GM23338 (cell line): ENCODE measurements at regions not wholly inside any gene's neighbourhood (a gene's known extent, or its start where the extent isn't known, plus 50 kb on each side); places are given as distances from the start of the nearest gene placed in this dataset.

Experiments used
- ATAC-seq: fragments of 200-7000 bp; cut with Tn5 transposase; 3 replicates; pipeline ENCODE4 v1.9.1; 2020
- DNase-seq: peaks from one replicate; pipeline ENCODE4 v3.0.0-alpha.2; 2015; ENCODE audit warnings: low spot score
- H2AFZ ChIP-seq: fragments of 200-600 bp; sonication (generic); 2 replicates; pipeline ENCODE4 v1.8.0; 2016; ENCODE audit warnings: antibody characterized with exemption, mild to moderate bottlenecking, moderate library complexity
- H3F3A ChIP-seq: fragments of 200-600 bp; sonication (generic); replicated peaks from 2 replicates; pipeline ENCODE4 v1.8.0; 2017; ENCODE audit warnings: antibody characterized with exemption, mixed run types, low read depth
- H3K27ac ChIP-seq: fragments of 200-600 bp; sonication (generic); 2 replicates; pipeline ENCODE4 v1.6.1; 2016; ENCODE audit warnings: low read depth
- H3K27me3 ChIP-seq: fragments of 200-600 bp; sonication (generic); 2 replicates; pipeline ENCODE4 v1.8.0; 2016; ENCODE audit warnings: mild to moderate bottlenecking, mixed run types, moderate library complexity; ENCODE audit not compliant: insufficient read depth
- H3K36me3 ChIP-seq: fragments of 200-600 bp; sonication (generic); 2 replicates; pipeline ENCODE4 v1.8.0; 2016; ENCODE audit warnings: mild to moderate bottlenecking; ENCODE audit not compliant: insufficient read depth
- H3K4me1 ChIP-seq: fragments of 200-600 bp; sonication (generic); 2 replicates; pipeline ENCODE4 v1.8.0; 2016; ENCODE audit warnings: mild to moderate bottlenecking, moderate library complexity; ENCODE audit not compliant: insufficient read depth
- H3K4me2 ChIP-seq: fragments of 200-600 bp; sonication (generic); 2 replicates; pipeline ENCODE4 v1.7.1; 2017; ENCODE audit warnings: mixed run types
- H3K4me3 ChIP-seq: fragments of 200-600 bp; sonication (generic); 2 replicates; pipeline ENCODE4 v1.6.1; 2016; ENCODE audit warnings: mixed run types
- H3K79me2 ChIP-seq: fragments of 200-600 bp; sonication (generic); replicated peaks from 2 replicates; pipeline ENCODE4 v1.8.0; 2017; ENCODE audit warnings: mild to moderate bottlenecking; ENCODE audit not compliant: insufficient read depth
- H3K9me2 ChIP-seq: fragments of 200-600 bp; sonication (generic); 2 replicates; pipeline ENCODE4 v1.8.0; 2017; ENCODE audit not compliant: insufficient read depth
- H4K20me1 ChIP-seq: fragments of 200-600 bp; sonication (generic); replicated peaks from 2 replicates; pipeline ENCODE4 v1.8.0; 2017; ENCODE audit warnings: mild to moderate bottlenecking; ENCODE audit not compliant: insufficient read depth
- H3K27ac Mint-ChIP-seq: 2 replicates; pipeline ENCODE4 v1.8.0; 2020; ENCODE audit warnings: inconsistent platforms, mild to moderate bottlenecking, moderate library complexity, mixed read lengths
- H3K27me3 Mint-ChIP-seq: 3 replicates; pipeline ENCODE4 v1.8.0; 2022; ENCODE audit warnings: low read depth, mild to moderate bottlenecking, moderate library complexity, mixed read lengths, inconsistent platforms; ENCODE audit not compliant: insufficient read depth, poor library complexity
- H3K36me3 Mint-ChIP-seq: 3 replicates; pipeline ENCODE4 v1.8.0; 2021; ENCODE audit warnings: low read depth, mild to moderate bottlenecking, inconsistent platforms, moderate library complexity, mixed read lengths
- H3K4me1 Mint-ChIP-seq: 3 replicates; pipeline ENCODE4 v1.8.0; 2020; ENCODE audit warnings: mild to moderate bottlenecking, inconsistent platforms, mixed read lengths
- H3K4me3 Mint-ChIP-seq: 3 replicates; pipeline ENCODE4 v1.8.0; 2021; ENCODE audit warnings: moderate library complexity, mild to moderate bottlenecking, inconsistent platforms, mixed read lengths
- H3K9me3 Mint-ChIP-seq: 3 replicates; pipeline ENCODE4 v1.8.0; 2020; ENCODE audit warnings: moderate library complexity, mild to moderate bottlenecking, inconsistent platforms, mixed read lengths
- CTCF ChIP-seq, 2 experiments: fragments of 200-600 bp in 1 of 2; sonication (generic) in 1 of 2; conservative IDR thresholded peaks; 2 replicates each; pipeline versions ENCODE4 v1.5.1 to v1.6.1; 2016 to 2017; ENCODE audit warnings: antibody characterized with exemption in 2 of 2, low read depth in 2 of 2, mild to moderate bottlenecking in 2 of 2, moderate library complexity in 1 of 2
- EZH2 ChIP-seq: fragments of 200-600 bp; sonication (generic); IDR thresholded peaks from one replicate; pipeline ENCODE4 v1.8.0; 2017; ENCODE audit warnings: antibody characterized with exemption, mild to moderate bottlenecking, low read depth; ENCODE audit not compliant: unreplicated experiment
- NANOG ChIP-seq: IDR thresholded peaks from 2 replicates; pipeline ENCODE4 v1.6.1; 2016; ENCODE audit warnings: antibody characterized with exemption, borderline replicate concordance
- POLR2AphosphoS5 ChIP-seq: IDR thresholded peaks from 2 replicates; pipeline ENCODE4 v1.6.1; 2016; ENCODE audit warnings: antibody characterized with exemption, low read depth
- STAT1 ChIP-seq: IDR thresholded peaks from one replicate; pipeline ENCODE4 v1.6.1; 2016; ENCODE audit warnings: antibody characterized with exemption; ENCODE audit not compliant: unreplicated experiment
- ZNF114 ChIP-seq: fragments of 250-450 bp; sonication (Bioruptor Pico); IDR thresholded peaks from 2 replicates; pipeline ENCODE4 v1.5.0; 2020; ENCODE audit warnings: mild to moderate bottlenecking, moderate library complexity
- ZNF462 ChIP-seq: fragments of 250-450 bp; sonication (Bioruptor Pico); IDR thresholded peaks from 2 replicates; pipeline ENCODE4 v1.5.0; 2020; ENCODE audit warnings: mild to moderate bottlenecking, moderate library complexity
- TF ChIP-seq, protein P1 (sequence below): IDR thresholded peaks from one replicate; pipeline ENCODE4 v1.6.1; 2018; ENCODE audit warnings: antibody characterized with exemption; ENCODE audit not compliant: unreplicated experiment
- TF ChIP-seq, protein P2 (sequence below): IDR thresholded peaks from 2 replicates; pipeline ENCODE4 v1.6.1; 2016; ENCODE audit warnings: antibody characterized with exemption

DNA sequence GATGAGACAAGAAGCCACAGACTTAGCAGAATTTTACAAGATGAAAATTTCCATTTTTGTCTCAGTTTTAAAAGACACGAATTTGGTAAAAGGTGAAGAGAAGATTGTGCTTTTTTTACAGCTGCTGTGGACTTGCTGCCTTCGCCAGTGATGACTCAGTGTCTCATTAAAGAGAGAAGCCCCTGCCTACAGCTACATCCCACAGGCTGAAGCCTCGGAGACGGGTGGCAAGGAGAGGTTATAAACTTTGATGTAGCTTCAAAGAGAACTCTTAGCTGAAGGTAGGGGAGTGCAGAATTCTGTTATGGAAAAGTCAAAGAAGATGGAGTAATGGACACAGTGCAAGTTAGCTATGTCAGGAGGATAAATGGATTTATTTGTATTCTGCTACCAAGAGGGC is 683.4 kb upstream of the ARGLU1 start (continued):
- TF ChIP-seq, protein P1, sequence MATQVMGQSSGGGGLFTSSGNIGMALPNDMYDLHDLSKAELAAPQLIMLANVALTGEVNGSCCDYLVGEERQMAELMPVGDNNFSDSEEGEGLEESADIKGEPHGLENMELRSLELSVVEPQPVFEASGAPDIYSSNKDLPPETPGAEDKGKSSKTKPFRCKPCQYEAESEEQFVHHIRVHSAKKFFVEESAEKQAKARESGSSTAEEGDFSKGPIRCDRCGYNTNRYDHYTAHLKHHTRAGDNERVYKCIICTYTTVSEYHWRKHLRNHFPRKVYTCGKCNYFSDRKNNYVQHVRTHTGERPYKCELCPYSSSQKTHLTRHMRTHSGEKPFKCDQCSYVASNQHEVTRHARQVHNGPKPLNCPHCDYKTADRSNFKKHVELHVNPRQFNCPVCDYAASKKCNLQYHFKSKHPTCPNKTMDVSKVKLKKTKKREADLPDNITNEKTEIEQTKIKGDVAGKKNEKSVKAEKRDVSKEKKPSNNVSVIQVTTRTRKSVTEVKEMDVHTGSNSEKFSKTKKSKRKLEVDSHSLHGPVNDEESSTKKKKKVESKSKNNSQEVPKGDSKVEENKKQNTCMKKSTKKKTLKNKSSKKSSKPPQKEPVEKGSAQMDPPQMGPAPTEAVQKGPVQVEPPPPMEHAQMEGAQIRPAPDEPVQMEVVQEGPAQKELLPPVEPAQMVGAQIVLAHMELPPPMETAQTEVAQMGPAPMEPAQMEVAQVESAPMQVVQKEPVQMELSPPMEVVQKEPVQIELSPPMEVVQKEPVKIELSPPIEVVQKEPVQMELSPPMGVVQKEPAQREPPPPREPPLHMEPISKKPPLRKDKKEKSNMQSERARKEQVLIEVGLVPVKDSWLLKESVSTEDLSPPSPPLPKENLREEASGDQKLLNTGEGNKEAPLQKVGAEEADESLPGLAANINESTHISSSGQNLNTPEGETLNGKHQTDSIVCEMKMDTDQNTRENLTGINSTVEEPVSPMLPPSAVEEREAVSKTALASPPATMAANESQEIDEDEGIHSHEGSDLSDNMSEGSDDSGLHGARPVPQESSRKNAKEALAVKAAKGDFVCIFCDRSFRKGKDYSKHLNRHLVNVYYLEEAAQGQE, result no peak
- TF ChIP-seq, protein P2, sequence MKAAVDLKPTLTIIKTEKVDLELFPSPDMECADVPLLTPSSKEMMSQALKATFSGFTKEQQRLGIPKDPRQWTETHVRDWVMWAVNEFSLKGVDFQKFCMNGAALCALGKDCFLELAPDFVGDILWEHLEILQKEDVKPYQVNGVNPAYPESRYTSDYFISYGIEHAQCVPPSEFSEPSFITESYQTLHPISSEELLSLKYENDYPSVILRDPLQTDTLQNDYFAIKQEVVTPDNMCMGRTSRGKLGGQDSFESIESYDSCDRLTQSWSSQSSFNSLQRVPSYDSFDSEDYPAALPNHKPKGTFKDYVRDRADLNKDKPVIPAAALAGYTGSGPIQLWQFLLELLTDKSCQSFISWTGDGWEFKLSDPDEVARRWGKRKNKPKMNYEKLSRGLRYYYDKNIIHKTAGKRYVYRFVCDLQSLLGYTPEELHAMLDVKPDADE, result no peak
- TF ChIP-seq EZH2 (no peak), POLR2AphosphoS5 (no peak), CTCF (conservative IDR thresholded peaks at IDR 0.05; ENCODE audit: low read depth in 2 of 2) (no peak), ZNF114 (CRISPR knock-in tag) (no peak), NANOG (no peak)

GRCh38 chr13:107250628-107251027 is 682.7 kb upstream of the ARGLU1 start:
- H2AFZ ChIP-seq, result no peak overlapping the region
- DNase-seq (no peak), ATAC-seq (no peak)
- H3K36me3 Mint-ChIP-seq, result no peaks in the 10 kb centered on the region
- no peaks in the 10 kb centered on the region for H3F3A ChIP-seq
- H3K27me3 ChIP-seq, result no peaks in the 10 kb centered on the region
- H3K4me3 Mint-ChIP-seq, result no peak overlapping the region
- H3K4me1 Mint-ChIP-seq, result peaks cover 19% of the 10 kb centered on the region
- H3K9me2 ChIP-seq, result no peaks in the 10 kb centered on the region
- H3K79me2 ChIP-seq, result no peaks in the 10 kb centered on the region
- no peaks in the 10 kb centered on the region for H3K9me3 Mint-ChIP-seq
- no peaks in the 10 kb centered on the region for H4K20me1 ChIP-seq
- H3K4me2 ChIP-seq, result no peak overlapping the region
- no peak overlapping the region for H3K27ac Mint-ChIP-seq
- no peak overlapping the region for H3K4me3 ChIP-seq
- no peak overlapping the region for H3K27ac ChIP-seq
- peaks cover 3% of the 10 kb centered on the region for H3K27me3 Mint-ChIP-seq
- peaks cover 9% of the 10 kb centered on the region for H3K4me1 ChIP-seq
- H3K36me3 ChIP-seq, result no peaks in the 10 kb centered on the region
- TF ChIP-seq ZNF114 (CRISPR knock-in tag), result no peak
- no peak for TF ChIP-seq NANOG
- TF ChIP-seq, protein P1, result no peak
- no peak for TF ChIP-seq STAT1
- TF ChIP-seq ZNF462 (CRISPR knock-in tag), result no peak
